GM19397 (cell line): ENCODE measurements at regions not wholly inside any gene's neighbourhood (a gene's known extent, or its start where the extent isn't known, plus 50 kb on each side); places are given as distances from the start of the nearest gene placed in this dataset.
"Not testable (repeated sequence)": the region's sequence is repeated elsewhere in the genome, so short reads cannot be mapped to it uniquely, and the experiment has no call there.

ENCODE experiments used
- ATAC-seq: cut with Tn5 transposase; IDR thresholded peaks from one replicate; pipeline ENCODE4 v1.9.1; 2021; ENCODE audit warnings: mild to moderate bottlenecking, moderate library complexity; ENCODE audit not compliant: unreplicated experiment

DNA sequence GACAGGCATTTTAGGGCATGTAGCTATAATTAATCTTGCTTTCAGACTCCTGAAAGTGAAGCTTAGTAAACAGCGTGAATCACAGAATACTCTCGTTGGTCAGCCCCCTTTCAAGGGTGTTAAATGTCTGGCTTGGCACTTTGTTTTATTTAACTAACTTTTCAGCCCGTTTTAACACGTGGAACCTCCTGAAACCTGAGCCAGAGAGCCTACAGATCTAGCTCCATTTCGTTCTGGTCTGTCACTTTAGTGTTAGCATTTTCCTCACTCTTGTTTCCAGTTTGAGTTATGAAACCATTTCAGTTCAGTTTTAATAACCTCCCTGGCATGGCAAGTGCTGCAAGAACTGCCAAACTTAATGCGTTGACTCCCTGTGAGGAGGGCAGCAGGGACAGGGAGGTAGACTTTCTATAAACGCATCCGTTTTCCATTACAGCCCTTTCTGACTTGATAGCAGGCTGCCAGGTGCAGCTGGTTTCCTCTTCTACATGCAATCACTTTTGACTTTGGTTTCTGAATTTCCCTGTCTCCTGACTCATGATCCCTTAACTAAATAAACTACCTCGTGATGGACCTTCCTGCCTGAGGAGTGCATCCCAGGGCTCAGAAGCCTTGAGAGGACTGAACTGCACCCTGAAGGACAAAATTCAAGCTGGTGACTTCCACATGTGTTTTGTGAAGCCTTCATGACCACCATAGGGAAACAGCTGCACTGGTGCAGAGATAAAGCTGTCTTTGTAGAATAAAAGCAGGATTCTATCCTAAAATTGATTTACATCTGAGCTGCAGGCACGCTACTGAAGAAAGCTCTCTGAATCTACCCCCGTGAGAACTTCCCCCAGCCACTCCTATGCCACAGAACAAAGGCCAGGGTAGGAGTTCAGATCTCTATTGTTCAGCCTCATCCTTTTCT lies 192.6 kb downstream of the DLEU7 start:
- ATAC-seq = no peak

DNA sequence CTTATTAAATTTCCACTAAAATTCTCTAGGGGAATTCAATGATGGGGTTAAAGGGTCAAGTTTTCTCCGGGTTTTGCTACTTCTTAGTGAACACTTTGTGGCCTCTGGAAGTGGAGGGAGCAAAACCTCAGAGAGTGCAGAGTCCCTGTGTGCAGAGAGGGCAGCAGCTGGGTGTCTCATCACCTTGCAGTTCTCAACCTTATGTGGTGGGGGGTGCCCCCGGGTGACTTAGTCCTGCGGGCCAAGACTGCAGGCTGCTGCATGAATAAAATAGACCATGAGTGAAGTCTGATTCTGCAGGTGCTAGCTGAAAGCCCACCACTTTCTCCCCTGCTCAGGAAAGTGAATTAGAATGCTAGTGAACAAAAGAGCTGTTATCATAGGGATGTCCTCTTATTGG lies 191.6 kb downstream of the DLEU7 start:
- no peak for ATAC-seq

- ATAC-seq = no peak
These were observed 189.2 kb downstream of the DLEU7 start for GRCh38 chr13:50654331-50654730.

- not testable (repeated sequence) for ATAC-seq
These were observed 181.6 kb downstream of the DLEU7 start for GRCh38 chr13:50661881-50662280.

DNA sequence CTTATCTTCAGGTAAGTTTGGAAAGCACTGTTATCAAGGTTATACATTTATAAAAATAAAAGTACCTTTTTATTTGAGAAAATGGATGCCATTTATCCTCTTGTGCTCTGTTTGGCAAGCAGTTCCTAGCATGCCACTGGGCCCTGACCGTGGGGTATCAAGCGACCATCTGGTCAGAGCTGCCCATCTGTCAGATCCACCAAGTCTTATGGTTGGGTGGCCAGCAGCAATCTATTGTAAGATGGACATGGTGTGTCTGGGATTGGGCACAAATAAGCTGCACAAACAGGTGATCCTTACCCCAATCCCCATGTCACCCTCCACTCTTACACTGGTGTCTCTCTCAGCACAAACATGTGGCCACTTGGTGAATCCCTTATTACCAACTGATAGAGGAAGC lies 178.5 kb downstream of the DLEU7 start:
- no peak for ATAC-seq

DNA sequence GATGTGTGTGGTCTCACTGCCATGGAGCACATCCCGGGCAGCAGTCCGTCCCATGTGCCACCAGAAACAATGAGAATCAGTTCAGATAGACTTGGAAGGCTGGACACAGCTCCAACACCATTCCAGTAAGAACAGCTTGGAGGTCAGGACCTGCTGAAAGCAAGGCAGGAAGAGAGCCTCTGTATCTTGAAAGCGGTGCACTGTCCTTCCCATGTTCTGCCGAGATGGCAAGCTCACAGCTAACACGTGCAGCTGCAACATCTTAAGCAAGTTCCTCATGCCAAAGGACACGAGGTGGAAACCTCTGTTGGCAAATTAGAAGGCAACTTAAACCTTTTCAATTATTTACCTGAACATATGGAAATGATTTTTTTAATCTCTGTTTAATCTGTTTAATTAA lies 175.4 kb downstream of the DLEU7 start:
- no peak for ATAC-seq

GRCh38 chr13:50668691-50669271 lies 174.7 kb downstream of the DLEU7 start:
- ATAC-seq = no peak

DNA sequence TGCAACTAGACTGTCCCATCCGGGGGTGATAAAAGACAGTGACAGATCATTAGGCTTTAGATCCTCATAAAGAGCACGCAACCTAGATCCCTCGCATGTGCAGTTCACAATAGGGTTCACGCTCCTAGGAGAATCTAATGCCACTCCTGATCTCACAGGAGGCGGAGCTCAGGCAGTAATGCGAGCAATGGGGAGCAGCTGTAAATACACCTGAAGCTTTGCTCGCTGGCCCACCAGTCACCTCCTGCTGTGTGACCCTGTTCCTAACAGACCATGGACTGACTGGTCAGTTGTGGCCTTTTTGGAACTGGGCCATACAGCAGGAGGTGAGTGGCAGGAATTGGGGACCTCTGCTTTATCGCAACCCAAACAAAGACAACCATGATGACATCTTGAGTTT lies 173.2 kb downstream of the DLEU7 start:
- no peak for ATAC-seq

DNA sequence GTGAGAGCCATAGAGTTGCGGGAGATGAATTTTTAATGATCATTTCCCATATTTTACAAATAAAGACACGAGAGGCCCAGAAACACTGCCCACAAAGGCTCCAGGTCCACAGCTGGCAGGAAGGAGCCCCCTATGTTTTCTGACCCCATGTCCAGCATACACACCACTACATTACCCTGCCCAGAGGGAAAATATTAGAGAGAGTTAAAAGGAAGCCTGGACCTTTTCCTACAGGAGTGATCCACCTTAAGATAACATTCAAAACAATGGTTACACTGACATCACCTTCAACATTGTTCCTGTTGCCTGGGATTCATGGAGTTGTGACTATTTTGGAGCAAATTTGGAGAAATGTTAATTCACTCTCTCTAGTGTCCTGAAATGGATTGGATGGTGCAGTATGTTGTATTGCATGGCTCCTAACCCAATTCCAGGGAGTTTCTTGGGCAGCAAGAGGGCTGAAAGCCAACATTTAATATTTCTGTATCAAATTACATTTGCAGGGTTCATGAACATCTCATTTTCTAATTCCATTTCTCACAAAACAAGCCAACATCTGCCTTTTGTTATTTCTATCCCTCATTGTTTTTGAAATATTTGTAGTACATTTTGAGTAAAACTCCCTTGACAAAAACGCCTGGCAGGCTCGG lies 172.5 kb downstream of the DLEU7 start:
- no peak for ATAC-seq

GRCh38 chr13:50671497-50671850 lies 172.0 kb downstream of the DLEU7 start:
- no peak for ATAC-seq

DNA sequence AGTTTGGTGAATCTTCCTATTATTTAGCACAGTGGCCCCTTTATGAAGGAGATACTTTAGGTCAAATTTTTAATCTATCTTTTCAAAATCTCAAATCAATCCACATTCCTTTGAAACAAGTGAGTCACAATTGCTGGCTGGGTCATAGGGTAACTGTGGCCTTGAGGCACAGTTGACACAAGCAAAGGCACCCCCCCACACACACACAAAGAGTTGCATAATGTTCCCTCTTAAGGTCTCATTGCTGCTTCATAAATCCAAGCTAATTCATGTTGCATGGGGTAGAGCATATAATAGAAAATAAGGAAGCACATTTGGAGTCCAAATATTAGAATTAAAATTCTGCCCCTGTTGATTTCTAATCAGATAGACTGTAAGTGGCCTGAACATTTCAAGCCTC lies 171.5 kb downstream of the DLEU7 start:
- no peak for ATAC-seq

DNA sequence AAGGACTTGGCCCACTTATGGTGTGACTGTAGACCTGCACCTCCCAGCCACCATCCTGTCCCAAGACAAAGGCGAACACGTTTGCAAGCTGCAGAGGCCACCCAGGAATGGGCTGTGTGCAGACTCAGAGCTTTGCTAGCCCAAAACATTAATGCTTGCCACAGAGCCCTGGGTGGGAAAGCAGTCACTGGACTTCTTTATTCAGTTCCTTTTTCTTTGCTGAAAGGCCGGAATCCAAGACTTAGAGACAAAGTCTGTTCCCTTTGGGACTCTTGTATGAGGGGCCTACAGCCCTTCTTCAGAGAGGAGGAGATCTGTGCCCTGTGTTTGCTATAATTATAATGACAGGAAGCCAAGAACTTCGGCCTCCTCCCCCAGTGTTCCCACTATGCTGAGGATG lies 167.8 kb downstream of the DLEU7 start:
- ATAC-seq = no peak

DNA sequence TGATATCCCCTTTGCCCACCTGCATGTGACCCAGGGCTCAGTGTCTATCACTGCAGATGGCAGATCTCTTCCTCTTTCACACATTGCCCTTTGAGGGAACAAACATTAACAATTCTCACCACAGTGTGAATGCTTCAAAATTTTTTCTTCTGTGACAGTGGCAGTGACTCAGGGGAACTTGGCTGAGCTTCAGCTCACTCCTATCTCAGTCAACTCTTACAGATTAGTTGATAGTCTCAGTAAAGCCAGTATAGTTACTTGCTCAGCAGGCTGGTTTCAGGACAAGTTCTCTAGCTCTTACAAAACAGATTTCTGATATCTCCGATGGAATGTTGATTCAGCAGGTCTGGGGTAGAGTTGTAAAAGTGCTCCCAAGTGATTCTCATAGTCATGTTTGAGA lies 166.9 kb downstream of the DLEU7 start:
- ATAC-seq = no peak

GRCh38 chr13:50677258-50677657 lies 166.2 kb downstream of the DLEU7 start:
- ATAC-seq = no peak

GRCh38 chr13:50677687-50678463 lies 165.6 kb downstream of the DLEU7 start:
- no peak for ATAC-seq

- no peak for ATAC-seq
These were observed 164.9 kb downstream of the DLEU7 start for GRCh38 chr13:50678464-50679162.

GRCh38 chr13:50679321-50679720 lies 164.2 kb downstream of the DLEU7 start:
- ATAC-seq = no peak

- ATAC-seq = no peak
These were observed 161.5 kb downstream of the DLEU7 start for GRCh38 chr13:50682002-50682401.

- ATAC-seq = no peak
These were observed 160.5 kb downstream of the DLEU7 start for GRCh38 chr13:50682966-50683365.

- ATAC-seq = no peak
These were observed 159.1 kb downstream of the DLEU7 start for GRCh38 chr13:50684366-50684765.

DNA sequence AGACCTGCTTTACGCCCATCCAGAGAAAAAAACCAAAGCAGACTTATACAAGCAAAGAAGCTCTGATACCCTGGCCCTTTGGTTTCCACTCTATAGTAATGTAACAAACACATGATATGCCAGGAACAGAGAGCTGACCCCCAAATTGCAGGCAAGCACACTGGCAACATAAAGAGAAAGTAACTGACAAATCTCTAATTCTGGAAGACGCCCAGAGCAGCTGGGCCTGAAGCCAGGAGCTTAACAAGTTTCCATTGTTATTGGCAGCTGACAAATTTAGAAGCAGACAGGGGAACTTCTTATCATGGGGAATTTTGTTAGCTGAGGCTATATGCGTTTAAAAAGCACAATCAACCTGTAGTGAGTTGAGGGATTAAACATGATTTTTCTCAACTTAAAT lies 158.0 kb downstream of the DLEU7 start:
- ATAC-seq = no peak
